GM21528 (cell line): ENCODE measurements at regions not wholly inside any gene's neighbourhood (a gene's known extent, or its start where the extent isn't known, plus 50 kb on each side); places are given as distances from the start of the nearest gene placed in this dataset.
"Not testable (repeated sequence)": the region's sequence is repeated elsewhere in the genome, so short reads cannot be mapped to it uniquely, and the experiment has no call there.

Experiments used
- ATAC-seq: cut with Tn5 transposase; IDR thresholded peaks from one replicate; pipeline ENCODE4 v1.9.1; 2021; ENCODE audit warnings: mild to moderate bottlenecking, moderate library complexity; ENCODE audit not compliant: unreplicated experiment, low FRiP score

DNA sequence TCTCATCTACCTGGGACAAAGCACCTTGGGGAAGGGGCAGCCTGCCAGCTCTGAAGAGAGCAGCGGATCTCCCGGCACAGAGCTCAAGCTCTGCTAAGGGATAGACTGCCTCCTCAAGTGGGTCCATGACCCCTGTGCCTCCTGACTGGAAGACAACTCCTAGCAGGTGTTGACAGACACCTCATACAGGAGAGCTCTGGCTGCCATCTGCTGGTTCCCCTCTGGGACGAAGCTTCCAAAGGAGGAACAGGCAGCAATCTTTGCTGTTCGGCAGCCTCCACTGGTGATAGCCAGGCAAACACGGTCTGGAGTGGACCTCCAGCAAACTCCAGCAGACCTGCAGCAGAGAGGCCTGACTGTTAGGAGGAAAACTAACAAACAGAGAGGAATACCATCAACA is 549.9 kb upstream of the LRATD1 start:
- ATAC-seq, result no peak

DNA sequence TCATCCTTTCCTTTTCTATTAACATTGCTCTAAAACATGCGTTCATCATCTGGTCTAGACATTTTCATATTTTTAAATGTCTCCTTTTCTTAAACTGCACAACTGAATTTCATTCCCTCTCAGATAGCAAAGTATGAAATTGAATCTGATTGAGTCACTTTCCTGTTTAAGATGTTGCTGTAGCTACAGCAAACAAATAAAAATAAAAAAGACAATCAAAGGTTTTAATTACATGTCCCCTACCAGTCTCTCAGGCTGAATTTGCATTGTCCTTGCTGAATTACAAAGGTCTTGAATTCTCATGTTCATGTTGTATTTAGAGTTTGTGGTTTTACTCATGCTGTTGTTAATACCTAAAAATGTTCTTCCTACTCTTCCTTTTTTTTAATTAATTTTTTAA is 537.9 kb upstream of the LRATD1 start:
- no peak for ATAC-seq

DNA sequence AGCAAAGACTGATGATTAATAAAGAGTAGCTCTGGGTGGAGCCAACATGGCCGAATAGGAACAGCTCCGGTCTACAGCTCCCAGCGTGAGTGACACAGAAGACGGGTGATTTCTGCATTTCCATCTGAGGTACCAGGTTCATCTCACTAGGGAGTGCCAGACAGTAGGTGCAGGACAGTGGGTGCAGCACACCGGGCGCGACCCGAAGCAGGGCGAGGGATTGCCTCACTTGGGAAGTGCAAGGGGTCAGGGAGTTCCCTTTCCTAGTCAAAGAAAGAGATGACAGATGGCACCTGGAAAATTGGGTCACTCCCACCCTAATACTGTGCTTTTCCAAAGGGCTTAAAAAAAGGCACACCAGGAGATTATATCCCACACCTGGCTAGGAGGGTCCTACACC is 533.4 kb upstream of the LRATD1 start:
- not testable (repeated sequence) for ATAC-seq

DNA sequence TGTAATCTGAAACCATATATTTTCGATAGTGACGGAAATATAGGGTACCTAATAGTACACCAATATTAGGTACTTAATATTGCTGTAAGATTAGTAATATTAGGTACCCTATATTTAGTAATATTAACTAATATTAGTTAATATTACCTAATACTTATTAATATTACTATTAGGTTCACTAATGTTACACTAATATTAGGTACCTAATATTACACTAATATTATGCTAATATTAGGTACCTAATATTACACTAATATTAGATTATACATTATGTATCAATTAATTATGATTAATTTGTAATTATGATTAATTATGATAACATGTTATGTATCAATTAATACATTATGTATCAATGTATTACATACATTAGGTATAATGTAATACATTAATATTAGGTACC is 518.2 kb upstream of the LRATD1 start:
- ATAC-seq, result no peak

DNA sequence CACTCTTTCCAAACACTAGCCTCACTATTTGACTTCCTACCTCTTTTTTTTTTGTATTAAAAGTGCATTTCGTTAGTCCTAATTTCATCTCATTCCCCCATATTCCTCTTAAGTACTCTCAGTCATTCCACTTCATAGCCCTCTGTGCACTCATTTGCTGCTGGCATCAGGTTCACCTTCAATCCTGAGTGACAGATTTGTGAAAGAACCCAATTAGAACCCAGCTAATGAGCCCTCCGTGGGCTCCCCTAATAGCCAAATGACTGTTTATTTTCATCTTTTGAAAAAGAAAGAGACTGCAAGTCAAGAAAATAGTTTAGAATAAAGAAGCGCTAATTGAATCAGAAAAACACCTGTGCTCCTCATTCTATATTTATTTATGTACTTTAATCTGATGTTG is 512.1 kb upstream of the LRATD1 start:
- no peak for ATAC-seq

DNA sequence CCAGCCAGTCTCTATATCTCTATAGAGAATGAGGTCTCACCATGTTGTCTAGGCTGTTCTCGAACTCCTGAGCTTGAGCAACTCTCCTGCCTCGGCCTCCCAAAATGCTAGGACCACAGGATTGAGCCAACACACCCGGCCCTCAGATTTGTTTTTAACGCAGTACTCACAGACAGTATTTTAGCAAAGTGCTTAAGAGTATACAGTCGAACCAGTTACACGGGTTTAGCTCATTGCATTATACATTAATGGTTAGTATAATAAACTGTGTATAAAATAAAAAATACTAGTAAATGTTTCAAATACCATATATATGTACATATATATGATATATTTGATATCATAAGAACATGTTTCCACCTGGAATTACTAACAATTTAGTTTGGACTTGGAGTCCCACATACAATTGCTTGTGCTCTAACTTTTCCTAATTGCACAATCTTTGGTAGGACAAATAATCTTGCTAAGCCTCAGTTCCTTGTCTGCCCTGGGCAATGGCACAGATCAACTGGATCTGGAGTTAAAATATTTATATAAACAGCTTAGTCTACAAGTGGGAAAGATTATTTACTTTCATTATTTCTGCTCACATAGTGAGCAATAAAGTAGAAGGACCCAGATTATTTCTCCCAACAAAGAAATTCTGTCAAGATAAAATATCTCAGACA is 508.9 kb upstream of the LRATD1 start:
- ATAC-seq, result no peak

DNA sequence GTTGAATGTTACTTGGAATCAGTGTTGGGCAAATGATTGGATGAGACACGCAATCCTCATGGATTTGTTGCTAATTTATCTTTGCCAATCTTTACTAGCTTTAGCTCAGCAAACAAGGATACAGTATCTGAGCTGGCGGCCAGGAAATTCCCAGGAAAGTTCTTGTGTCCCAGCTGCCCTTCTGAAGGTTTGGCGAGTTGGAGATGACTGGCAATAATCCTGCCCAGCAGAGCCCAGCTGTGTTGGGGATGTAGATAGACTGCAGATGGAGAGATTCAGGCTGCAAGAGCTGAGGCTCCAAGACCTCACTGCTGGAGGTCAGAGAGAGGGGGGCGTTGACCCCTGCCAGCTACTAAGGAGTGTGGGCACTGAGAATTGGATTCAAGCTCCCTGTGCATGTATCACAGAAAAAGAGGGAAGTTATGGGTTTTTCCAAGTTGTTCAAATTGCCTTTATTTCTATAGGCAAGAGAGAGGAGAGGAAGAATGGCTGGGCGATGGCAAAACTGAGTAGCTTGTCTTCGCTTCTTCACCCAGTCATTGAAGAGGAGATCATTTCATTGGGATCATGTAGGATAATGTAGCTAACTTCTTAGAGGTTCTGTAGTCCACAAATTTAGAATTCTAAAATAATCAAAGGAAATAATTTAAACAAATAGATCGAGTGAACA is 506.8 kb upstream of the LRATD1 start:
- no peak for ATAC-seq

DNA sequence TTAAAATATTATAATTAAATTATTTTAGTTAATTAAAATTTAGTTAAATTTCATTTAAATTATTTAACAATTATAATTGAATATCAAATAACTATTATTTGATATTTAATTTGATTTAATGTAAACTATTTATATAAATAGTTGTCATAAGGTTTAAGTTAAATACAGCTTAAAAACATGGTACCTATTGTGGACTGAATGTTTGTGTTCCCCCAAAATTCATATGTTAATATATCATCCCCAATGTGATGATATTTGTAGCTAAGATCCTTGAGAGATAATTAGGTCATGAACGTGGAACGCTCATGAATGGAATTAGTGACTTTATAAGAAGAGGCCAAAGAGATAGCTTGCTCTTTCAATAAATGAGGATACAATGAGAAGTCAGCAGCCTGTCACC is 505.7 kb upstream of the LRATD1 start:
- no peak for ATAC-seq

DNA sequence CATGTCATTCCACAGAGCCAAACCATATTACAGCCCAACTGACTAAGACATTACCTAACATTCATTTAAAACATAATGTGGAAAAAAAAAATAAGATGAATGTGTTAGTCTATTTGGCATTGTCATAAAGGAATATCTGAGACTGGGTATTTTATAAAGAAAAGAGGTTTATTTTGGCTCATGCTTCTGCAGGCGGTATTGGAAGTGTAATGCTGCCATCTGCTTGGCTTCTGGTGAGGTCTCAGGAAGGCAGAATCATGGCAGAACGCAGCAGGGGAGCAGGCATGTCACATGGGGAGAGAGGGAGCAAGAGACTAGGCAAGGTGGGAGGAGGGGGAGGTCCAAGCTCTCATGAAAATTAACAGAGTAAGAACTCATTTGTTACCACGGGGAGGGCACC is 504.8 kb upstream of the LRATD1 start:
- no peak for ATAC-seq

DNA sequence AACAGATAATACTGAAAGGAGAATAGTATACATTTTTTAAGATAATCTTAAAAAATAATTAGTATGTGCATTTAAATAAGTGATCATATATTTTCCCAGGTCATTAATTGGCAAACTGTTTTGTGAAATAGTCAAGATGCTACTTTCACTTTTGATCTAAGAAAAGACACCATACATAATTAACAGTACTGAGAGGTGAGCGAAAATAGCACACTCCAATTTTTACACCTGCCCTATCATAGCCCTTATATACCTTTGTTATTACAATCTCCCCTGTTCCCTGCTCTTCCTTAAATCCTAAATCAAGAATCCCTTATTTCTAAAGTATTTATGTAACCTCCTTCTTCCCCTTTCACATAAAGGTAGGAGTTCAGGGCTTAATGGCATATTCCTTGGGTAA is 500.1 kb upstream of the LRATD1 start:
- ATAC-seq, result no peak

DNA sequence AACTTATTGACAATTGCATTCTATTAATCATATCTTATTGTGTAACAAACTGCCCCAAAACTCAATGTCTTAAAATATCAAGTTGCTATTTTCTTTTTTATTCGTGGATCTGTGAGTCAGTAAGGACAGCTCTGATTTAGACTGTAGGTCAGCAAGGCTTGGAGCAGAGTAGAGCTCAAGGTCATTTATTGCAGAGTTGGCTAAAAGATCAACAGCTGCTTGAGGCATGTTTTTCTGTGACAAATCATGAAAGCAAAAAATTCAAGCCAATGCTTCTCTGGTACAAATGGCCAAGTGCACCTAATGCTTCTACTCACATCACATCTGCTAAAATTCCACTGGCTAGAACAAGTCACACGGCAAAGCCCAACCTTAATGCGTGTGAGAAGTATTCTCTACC is 497.7 kb upstream of the LRATD1 start:
- ATAC-seq, result no peak

DNA sequence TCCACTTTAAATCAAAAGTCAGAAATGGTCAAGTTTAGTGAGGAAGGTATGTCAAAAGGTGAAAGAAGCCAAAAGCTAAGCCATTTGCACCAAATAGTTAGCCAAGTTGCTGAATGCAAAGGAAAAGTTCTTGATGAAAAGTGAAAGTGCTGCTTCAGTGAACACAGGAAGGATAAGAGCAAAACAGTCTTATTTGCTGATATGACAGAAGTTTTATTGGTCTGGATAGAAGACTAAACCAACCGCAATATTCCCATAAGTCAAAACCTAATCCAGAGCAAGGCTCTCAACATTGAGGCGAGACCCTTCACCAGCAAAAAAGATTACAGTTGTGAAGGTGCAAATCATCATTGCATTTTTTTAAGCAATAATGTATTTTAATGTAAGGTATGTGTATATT is 496.5 kb upstream of the LRATD1 start:
- ATAC-seq, result no peak

DNA sequence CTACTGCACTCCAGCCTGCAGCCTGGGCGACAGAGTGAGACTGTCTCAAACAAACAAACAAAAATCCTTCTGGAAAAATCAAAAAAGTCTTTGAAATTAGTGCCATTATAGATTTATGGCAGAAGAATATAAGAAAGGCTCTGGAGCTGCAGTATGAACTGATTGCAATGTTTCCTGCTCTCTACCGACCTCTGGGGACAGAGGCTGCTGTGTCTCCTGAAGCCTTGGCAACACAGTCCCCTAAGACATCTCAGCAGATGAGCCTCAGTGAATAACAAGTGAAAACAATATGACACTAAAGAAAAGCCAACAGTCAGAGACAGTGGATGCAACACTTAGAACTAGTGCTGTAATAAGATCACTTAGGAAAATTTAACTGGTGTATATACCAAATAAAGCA is 494.9 kb upstream of the LRATD1 start:
- no peak for ATAC-seq

DNA sequence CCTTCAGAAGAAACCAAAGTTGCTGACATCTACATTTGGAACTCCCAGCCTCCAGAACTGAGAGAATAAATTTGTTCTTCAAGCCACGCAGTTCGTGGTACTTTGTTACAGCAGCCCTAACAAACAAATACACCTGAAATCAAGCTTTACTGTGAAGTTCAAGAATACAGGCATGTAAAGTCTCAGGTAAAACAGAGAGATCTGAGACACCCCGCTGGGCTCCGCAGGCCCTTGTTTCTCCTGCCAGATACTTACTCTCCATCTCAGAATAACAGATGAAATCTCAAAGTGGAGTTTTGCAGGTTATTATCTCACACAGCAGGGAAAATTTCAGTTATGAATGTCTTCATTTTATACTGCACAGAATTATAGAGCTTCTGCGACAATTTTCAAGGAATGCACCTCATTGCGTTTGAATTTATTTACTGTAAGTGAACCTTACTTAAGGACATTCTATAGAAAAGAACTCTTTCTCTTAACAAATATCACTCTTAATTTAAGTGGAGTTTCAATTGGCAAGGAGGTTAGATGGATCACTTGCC is 492.4 kb upstream of the LRATD1 start:
- ATAC-seq, result no peak

DNA sequence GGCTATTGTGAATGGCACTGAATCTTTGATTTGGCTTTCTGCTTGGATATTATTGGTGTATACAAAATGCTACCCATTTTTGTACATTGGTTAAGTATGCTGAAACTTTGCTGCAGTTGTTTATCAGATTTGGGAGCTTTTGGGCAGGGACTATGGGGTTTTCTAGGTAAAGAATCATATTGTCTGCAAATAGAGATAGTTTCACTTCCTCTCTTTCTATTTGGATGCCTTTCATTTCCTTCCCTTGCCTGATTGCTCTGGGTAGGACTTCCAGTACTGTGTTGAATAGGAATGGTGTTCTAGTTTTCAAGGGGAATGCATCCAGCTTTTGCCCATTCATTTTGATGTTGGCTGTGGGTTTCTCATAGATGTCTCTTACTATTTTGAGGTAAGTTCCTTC is 489.1 kb upstream of the LRATD1 start:
- no peak for ATAC-seq

DNA sequence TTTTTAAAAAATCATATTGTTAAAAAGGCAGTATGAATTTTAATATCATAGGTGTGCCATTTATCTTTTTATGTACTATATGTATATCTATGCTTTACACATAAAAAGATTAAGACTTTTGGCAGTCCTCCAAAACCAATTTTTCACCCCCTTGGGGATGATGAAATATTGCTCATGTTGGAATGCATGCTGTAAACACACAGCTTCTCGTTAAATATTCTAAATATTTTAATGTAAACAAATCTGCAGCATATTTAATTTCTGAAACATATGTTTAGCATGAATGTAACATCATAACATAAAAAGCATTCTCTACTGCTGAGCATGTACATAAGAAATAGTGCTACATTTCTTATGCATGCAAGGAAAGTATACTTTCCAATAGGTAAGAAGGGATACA is 484.3 kb upstream of the LRATD1 start:
- no peak for ATAC-seq

DNA sequence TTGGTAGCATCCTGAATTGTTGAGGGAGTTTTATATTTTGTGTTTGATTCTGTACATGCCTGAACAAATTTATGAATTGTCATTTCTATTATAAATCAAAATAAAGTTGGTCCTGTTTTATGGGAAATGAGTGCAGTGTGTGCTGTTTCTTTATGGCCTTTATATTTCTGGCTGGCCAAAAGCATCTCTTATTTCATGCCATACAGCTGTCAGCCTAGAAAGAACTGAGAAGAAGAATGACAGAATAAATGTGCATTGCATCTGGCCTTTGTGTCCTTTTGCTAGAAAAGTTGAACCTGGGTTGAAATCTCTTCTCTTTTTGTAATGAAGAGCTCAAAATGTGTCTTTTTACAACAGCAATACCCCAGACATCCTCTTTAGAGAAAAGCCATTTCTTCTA is 474.7 kb upstream of the LRATD1 start:
- no peak for ATAC-seq

DNA sequence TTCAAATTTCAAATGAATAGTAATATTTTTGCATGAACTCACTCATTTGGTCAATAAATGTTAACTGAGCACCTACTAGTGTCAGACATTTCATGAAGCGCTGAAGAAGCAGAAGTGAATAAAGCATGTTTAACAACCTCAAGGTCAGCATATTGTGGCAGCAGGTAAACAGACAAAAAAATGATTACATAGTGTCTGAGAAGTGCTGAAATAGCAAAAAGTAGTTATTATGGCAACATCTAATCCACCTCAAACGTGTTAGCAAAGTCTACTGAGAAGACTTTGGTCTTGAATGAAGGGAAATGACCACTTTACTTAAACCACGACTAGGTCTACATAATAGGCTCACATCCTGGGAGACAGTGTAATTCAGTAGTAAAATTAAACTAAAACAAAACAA is 452.2 kb upstream of the LRATD1 start:
- no peak for ATAC-seq

DNA sequence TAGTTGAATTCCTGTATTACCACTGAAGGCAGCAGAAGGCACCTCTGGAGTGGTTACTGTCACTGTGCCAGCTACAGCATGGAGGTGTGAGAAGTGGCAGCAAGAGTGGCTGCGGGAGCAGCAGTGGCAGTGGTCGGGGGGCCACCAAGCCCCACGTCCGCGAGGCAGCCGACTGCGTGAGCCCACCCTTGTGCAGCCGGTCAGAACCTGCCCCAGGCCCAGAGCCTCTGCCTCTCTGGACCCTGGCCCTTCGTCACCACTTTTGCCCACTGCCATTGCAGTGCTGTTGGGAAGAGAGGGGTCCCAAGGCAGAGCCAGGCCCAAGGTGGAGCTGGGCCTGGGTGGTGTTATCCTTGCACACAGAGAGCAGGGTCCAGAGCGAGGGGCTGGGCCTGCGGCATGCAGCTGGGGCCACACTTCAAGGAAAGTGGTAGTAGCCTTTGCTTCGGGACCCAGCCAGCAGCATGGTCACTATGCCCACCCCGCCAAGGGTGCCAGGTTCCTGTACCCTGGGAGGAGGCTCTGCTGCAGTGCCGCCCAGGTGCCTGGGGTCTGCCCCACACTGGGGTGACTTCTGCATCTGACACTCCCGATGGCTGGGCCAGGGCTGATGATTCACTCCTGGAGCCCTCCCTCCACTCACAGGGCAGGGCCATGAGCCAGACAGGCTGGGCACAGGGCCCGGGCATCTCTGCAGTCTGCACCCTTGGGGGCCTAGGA is 450.1 kb upstream of the LRATD1 start:
- ATAC-seq, result no peak

DNA sequence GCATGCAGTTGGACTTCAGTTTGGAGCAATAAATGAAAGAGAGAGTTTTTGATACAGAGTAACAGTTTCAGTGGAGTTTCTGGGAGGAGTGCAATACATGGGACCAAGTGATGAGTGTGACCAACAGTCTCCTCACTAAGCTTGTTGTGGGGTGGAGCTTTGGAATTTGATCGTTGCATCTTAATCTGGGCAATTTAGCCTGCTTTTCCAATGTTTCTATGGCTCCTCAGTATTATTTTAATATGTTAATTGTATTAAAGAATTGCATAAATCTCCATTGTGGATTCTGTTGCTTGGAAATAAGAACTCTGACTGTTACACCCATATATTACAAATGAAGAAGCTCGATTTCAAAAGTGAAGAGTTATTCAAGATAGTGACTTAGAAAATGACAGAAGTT is 446.6 kb upstream of the LRATD1 start:
- no peak for ATAC-seq

DNA sequence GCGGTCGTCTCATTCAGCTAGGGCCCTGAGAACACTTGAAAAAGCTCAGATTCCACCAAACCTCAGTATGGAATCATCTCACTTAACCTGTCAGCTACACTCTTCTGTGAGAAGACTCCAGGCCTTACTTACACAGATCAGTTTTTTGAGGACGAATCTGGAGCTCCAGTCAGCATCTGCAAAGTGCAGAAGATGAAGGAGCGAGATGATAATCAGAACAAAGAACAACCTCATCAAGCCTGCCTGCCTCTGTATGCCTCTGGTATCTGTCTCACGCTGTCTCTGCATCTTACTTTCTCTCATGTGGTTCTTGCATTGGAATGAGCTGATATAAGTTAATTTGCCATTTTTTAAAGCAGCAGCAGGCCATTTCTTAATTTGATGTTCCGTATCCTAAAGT is 444.1 kb upstream of the LRATD1 start:
- ATAC-seq, result no peak

DNA sequence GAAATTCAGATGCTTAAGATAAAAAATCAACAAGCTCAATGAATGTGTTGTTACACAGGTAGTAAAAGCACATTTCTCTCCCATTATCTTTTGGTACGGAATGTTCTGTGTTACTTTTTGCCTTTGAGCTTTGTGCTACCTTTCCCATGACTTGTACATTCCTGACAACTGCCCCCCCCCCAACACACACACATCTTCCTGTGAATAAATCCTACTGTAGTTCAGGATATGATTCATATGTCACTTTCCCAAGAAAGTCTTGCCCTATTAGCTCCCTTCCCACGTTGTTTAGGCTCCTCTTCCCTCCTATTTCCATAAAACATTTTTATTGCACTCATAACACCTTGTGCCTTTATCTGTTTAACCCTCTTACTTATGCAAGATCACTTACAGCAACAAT is 442.6 kb upstream of the LRATD1 start:
- ATAC-seq, result no peak
